Mucosa of descending colon (tissue), 3 donors: ENCODE measurements at regions not wholly inside any gene's neighbourhood (a gene's known extent, or its start where the extent isn't known, plus 50 kb on each side); places are given as distances from the start of the nearest gene placed in this dataset.
"Not testable (repeated sequence)": the region's sequence is repeated elsewhere in the genome, so short reads cannot be mapped to it uniquely, and the experiment has no call there.

ENCODE experiments used
- ATAC-seq: fragments of 200-7000 bp; cut with Tn5 transposase; one replicate; pipeline ENCODE4 v1.9.1; 2020; ENCODE audit warnings: mild to moderate bottlenecking, moderate library complexity
- DNase-seq, 3 donors: peaks; one replicate each; pipeline ENCODE4 v3.0.0-alpha.2; 2020
- H3K36me3 ChIP-seq: fragments of 200-600 bp; one replicate; pipeline ENCODE4 v1.8.0; 2021; ENCODE audit warnings: low read depth, mild to moderate bottlenecking
- H3K4me1 ChIP-seq: fragments of 200-600 bp; one replicate; pipeline ENCODE4 v1.8.0; 2021; ENCODE audit warnings: low read depth, mild to moderate bottlenecking
- H3K4me3 ChIP-seq: fragments of 200-600 bp; one replicate; pipeline ENCODE4 v1.8.0; 2021; ENCODE audit warnings: mild to moderate bottlenecking
- H3K9me3 ChIP-seq: fragments of 200-600 bp; one replicate; pipeline ENCODE4 v1.8.0; 2021; ENCODE audit warnings: mild to moderate bottlenecking
- intact Hi-C, 2 donors: fragments of 100-400 bp; cut with DNase I in 1 of 2; cut with micrococcal nuclease in 1 of 2; formaldehyde crosslinking; loops; one replicate each; pipeline versions ENCODE4 v1.11.0 to v1.11.1; 2022; cut with DNase I, micrococcal nuclease
- TF ChIP-seq, protein P1 (sequence below): fragments of 200-600 bp; IDR thresholded peaks from one replicate; pipeline ENCODE4 v1.8.0; 2022; ENCODE audit warnings: antibody characterized with exemption, mild to moderate bottlenecking
- donor health status: DM: no; HTN: no; CAD: no; lungs with moderate emphysema.
- donor health status: DM: no; HTN: no; CAD: no.
- donor health status: DM: no; HTN: yes; CAD: no.

DNA sequence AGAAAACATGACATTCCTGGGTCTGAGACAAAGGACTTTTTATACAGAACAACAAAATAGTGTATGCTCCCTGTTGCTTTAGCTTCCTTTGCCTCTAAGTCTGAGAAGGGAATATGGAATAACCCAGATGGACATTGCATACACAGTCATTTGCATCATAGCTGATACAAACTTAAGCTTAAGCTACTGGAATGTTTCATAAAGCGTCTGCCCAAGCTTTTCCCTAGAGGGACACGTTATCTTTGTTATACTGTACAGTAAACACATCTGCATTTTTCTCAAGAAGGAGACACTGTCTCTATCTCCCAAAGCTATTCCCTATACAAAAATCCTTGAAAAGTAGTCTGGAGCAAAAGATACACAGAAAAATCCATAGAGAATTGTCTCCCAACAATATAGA, 775.0 kb downstream of the DIPK2A start:
- Histone ChIP-seq H3K36me3 (no peaks in the 10 kb centered on the region), H3K9me3 (no peaks in the 10 kb centered on the region), H3K4me1 (no peaks in the 10 kb centered on the region), H3K4me3 (no peak overlapping the region)
- ATAC-seq (no peak), DNase-seq (no peak)
- TF ChIP-seq, protein P1, sequence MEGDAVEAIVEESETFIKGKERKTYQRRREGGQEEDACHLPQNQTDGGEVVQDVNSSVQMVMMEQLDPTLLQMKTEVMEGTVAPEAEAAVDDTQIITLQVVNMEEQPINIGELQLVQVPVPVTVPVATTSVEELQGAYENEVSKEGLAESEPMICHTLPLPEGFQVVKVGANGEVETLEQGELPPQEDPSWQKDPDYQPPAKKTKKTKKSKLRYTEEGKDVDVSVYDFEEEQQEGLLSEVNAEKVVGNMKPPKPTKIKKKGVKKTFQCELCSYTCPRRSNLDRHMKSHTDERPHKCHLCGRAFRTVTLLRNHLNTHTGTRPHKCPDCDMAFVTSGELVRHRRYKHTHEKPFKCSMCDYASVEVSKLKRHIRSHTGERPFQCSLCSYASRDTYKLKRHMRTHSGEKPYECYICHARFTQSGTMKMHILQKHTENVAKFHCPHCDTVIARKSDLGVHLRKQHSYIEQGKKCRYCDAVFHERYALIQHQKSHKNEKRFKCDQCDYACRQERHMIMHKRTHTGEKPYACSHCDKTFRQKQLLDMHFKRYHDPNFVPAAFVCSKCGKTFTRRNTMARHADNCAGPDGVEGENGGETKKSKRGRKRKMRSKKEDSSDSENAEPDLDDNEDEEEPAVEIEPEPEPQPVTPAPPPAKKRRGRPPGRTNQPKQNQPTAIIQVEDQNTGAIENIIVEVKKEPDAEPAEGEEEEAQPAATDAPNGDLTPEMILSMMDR: no peak
- intact Hi-C loops: no loop called here

DNA sequence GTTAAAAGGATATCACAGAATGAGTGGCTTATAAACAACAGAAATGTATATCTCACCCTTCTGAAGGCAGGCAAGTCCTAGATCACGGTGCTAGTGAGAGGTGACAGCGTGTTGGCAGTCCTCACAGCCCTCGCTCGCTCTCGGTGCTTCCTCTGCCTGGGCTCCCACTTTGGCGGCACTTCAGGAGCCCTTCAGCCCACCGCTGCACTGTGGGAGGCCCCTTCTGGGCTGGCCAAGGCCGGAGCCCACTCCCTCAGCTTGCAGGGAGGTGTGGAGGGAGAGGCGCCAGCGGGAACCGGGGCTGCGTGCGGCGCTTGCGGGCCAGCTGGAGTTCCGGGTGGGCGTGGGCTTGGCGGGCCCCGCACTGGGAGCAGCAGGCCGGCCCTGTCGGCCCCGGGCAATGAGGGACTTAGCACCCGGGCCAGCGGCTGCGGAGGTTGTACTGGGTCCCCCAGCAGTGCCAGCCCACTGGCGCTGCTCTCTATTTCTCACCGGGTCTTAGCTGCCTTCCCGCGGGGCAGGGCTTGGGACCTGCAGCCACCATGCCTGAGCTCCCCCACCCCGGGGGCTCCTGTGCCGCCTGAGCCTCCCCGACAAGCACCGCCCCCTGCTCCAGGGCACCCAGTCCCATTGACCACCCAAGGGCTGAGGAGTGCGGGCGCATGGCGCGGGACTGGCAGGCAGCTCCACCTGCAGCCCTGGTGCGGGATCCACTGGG, 778.1 kb downstream of the DIPK2A start:
- ATAC-seq, H3K9me3 ChIP-seq, H3K36me3 ChIP-seq, H3K4me1 ChIP-seq, H3K4me3 ChIP-seq, intact Hi-C loops, DNase-seq: not testable (repeated sequence)

DNA sequence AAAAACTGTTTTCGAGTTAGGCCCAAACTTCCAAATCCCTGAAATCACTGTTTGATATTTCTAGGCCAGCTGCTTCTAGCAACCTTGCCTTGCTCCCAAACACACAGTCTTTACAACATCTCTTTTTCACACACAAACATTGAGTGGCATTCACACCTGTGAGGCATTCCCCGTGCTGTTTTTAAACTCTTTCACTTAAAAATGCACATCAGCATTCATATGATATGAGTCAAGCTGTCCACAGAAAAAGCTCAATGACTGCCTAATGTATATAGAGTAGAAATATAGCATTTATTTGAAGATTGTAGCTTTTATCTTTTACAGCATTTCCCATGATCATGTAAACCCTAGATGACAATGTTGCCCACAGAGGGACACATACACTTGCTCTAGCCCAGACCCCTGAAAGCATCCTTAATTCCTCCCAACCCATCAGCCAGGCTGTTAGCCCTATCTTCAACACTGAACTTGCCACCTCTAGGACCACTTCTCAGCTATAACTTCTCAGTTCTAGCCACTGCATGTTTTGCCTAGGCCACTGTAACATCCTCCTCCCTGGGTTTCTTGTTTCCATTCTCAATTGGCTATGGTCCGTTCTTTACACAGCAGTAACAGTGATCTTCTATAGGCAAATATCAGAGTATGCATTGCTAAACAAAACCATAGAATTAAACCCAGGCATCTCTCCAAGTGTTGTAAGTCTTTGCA, 782.6 kb downstream of the DIPK2A start:
- DNase-seq (no peak), ATAC-seq (no peak)
- H3K36me3 ChIP-seq: no peaks in the 10 kb centered on the region
- H3K4me1 ChIP-seq: no peaks in the 10 kb centered on the region
- intact Hi-C loops: no loop called here
- TF ChIP-seq, protein P1: no peak
- H3K4me3 ChIP-seq: no peak overlapping the region
- peaks cover 6% of the 10 kb centered on the region for H3K9me3 ChIP-seq

DNA sequence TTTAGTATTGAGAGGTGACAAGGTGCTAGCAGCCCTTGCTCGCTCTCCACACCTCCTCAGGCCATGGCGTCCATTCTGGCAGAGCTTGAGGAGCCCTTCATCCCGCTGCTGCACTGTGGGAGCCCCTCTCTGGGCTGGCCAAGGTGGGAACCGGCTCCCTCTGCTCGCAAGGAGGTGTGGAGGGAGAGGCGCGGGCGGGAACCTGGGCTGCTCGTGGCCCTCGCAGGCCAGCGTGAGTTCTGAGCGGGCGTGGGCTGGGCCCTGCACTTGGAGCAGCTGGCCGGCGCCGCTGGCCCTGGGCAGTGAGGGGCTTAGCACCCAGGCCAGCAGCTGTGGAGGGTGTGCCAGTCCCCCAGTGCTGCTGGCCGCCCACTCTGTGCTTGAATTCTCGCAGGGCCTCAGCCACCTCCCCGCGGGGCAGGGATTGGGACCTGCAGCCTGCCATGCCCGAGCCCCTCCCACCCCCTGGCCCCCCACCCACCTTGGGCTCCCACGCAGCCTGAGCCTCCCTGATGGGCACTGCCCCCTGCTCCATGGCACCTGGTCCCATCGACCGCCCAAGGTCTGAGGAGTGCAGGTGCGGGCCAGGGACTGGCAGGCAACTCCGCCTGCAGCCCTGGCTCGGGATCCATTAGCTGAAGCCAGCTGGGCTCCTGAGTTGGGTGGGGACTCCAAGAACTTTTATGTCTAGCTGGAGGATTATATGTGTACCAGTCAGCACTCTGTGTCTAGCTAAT, 785.2 kb downstream of the DIPK2A start:
- intact Hi-C loops: no loop called here

DNA sequence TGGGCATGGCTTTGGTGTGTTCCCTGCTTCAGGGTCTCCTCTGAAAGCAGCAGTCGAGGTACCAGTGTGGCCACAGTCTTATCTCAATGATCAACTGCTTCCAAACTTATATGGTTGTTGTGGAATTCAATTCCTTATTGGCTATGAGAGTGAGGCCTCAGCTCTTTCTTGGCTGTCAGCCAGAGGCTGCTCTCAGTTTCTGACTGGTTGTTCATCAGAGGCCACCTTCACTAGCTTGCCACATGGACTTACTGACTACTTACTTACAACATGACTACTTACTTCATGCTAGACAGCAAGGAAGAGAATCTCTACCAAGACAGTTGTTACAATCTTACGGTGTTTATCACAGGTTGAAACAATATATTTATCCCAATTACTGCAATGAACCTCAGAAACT, 789.2 kb downstream of the DIPK2A start:
- no peaks in the 10 kb centered on the region for H3K36me3 ChIP-seq
- no peak for DNase-seq
- H3K9me3 ChIP-seq: peaks cover 6% of the 10 kb centered on the region
- TF ChIP-seq, protein P1: no peak
- H3K4me1 ChIP-seq: no peaks in the 10 kb centered on the region
- H3K4me3 ChIP-seq: no peak overlapping the region
- intact Hi-C loops: no loop called here
- ATAC-seq: no peak

More for the DNA sequence above, 785.2 kb downstream of the DIPK2A start:
- Histone ChIP-seq H3K4me1 (no peaks in the 10 kb centered on the region), H3K36me3 (no peaks in the 10 kb centered on the region), H3K9me3 (peaks cover 6% of the 10 kb centered on the region), H3K4me3 (no peak overlapping the region)
- DNase-seq: no peak
- ATAC-seq: no peak
- TF ChIP-seq, protein P1: no peak

DNA sequence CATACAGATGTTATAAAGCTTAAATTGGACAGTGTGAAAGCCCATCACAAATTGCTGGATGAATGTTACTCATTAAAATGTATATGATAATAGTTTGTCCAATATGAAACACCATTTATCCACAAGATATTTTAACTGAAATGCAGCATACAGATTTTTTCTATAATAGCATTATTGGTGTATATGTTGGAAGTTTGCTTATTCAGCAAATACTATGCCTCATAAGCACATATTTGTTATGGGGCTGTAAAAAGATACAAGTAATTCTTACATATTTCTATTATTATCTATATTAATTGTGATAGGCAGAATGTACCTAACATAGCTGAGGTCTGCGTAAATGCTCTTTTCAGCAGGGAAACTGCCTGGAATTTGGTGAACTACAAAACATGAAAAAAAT, 790.5 kb downstream of the DIPK2A start:
- no peaks in the 10 kb centered on the region for H3K36me3 ChIP-seq
- intact Hi-C loops: no loop called here
- H3K4me1 ChIP-seq: no peaks in the 10 kb centered on the region
- H3K4me3 ChIP-seq: no peak overlapping the region
- ATAC-seq (no peak), DNase-seq (no peak)
- TF ChIP-seq, protein P1: no peak
- peaks cover under 1% of the 10 kb centered on the region for H3K9me3 ChIP-seq
